Right cardiac atrium (tissue), 5 donors: ENCODE measurements at regions not wholly inside any gene's neighbourhood (a gene's known extent, or its start where the extent isn't known, plus 50 kb on each side); places are given as distances from the start of the nearest gene placed in this dataset.

ENCODE experiments used
- ATAC-seq, 2 donors: fragments of 200-7000 bp; cut with Tn5 transposase; one replicate each; pipeline versions ENCODE4 v1.8.0 to v1.9.1; 2020; ENCODE audit warnings: moderate library complexity in 2 of 2, mild to moderate bottlenecking in 1 of 2
- DNase-seq, 3 donors: peaks; one replicate each; pipeline ENCODE4 v3.0.0-alpha.2; 2020
- H3K27ac ChIP-seq: one replicate; pipeline ENCODE4 v1.5.1; 2013; ENCODE audit warnings: mild to moderate bottlenecking, low read length, control low read depth, moderate library complexity
- H3K27me3 ChIP-seq: one replicate; pipeline ENCODE4 v1.6.1; 2013; ENCODE audit not compliant: control insufficient read depth, insufficient read depth
- H3K4me1 ChIP-seq: one replicate; pipeline ENCODE4 v1.6.1; 2013; ENCODE audit warnings: low read length; ENCODE audit not compliant: control insufficient read depth, insufficient read depth
- H3K4me3 ChIP-seq: one replicate; pipeline ENCODE4 v1.5.1; 2013; ENCODE audit warnings: low read length, control low read depth
- H3K9me3 ChIP-seq: one replicate; pipeline ENCODE4 v1.6.1; 2013; ENCODE audit warnings: low read length; ENCODE audit not compliant: control insufficient read depth
- WGBS: extraction: QIAGEN DNeasy Blood & Tissue Kit; methylation state at CpG from one replicate; pipeline ENCODE4 v1.1.7; 2013; 5-methylcytosine and 5-hydroxymethylcytosine counted together
- intact Hi-C, 4 donors: fragments of 100-400 bp; cut with DNase I; formaldehyde crosslinking; loops; one replicate each; pipeline versions ENCODE4 v1.11.0 to v1.14.0; 2022 to 2023
- donor health status: healthy with polysubstance abuse.
- donor health status: DM: no; HTN: yes; CAD: no.
- donor health status: DM: no; HTN: no; CAD: no.
- donor health status: DM: no; HTN: yes; CAD: no; lungs with severe emphysema.
- donor health status: DM: yes; HTN: yes; CAD: no.

DNA sequence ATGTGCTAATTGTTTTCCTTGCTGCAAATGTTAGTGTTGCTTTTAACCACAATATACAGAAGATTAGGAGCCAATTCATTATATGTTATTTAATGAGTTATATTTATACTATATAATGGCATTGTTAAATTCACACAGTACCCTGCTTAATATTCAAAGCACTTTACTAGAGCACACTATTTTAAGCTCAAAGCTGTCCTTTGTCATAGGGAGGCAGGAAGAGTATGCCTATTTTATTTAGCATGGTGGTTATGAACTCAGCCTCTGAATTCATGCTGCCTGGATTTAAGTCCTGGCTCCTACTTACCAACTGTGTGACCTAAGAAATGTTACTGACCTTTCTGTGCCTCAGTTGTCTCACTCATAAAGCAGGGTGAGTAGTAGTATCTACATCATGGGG lies 80.5 kb downstream of the FASTKD2 start:
- Histone ChIP-seq H3K27ac (no peak overlapping the region), H3K4me3 (no peak overlapping the region), H3K27me3 (no peaks in the 10 kb centered on the region), H3K4me1 (no peaks in the 10 kb centered on the region), H3K9me3 (no peaks in the 10 kb centered on the region)
- ATAC-seq: peak in 1 of 2 donors; percentile 48
- no peak for DNase-seq
- intact Hi-C loops: no loop called here

DNA sequence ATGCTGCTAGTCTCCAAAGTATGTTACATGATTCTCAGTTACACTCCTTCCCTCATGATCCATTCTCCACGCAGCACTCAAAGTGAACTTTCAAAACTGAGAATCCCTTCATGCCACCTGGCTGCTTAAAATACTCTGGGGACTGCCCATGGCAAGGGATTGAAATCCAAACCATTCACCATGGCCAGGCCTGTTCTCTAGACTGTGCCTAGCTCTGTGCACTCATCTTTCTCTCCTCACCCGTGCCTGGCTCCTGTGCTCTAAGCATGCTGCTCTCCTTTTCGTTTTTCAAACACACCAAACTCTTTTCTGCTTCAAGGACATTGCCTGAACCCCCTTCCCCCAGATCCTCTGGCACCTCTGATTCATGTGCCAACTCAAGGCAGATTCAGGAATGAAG lies 80.9 kb downstream of the FASTKD2 start:
- no peaks in the 10 kb centered on the region for H3K9me3 ChIP-seq
- H3K27me3 ChIP-seq: no peaks in the 10 kb centered on the region
- WGBS: 78% methylated on average over 3 of the region's 3 CpGs
- no peak for ATAC-seq
- intact Hi-C loops: no loop called here
- no peak for DNase-seq
- H3K4me3 ChIP-seq: no peak overlapping the region
- no peak overlapping the region for H3K27ac ChIP-seq
- H3K4me1 ChIP-seq: no peaks in the 10 kb centered on the region

DNA sequence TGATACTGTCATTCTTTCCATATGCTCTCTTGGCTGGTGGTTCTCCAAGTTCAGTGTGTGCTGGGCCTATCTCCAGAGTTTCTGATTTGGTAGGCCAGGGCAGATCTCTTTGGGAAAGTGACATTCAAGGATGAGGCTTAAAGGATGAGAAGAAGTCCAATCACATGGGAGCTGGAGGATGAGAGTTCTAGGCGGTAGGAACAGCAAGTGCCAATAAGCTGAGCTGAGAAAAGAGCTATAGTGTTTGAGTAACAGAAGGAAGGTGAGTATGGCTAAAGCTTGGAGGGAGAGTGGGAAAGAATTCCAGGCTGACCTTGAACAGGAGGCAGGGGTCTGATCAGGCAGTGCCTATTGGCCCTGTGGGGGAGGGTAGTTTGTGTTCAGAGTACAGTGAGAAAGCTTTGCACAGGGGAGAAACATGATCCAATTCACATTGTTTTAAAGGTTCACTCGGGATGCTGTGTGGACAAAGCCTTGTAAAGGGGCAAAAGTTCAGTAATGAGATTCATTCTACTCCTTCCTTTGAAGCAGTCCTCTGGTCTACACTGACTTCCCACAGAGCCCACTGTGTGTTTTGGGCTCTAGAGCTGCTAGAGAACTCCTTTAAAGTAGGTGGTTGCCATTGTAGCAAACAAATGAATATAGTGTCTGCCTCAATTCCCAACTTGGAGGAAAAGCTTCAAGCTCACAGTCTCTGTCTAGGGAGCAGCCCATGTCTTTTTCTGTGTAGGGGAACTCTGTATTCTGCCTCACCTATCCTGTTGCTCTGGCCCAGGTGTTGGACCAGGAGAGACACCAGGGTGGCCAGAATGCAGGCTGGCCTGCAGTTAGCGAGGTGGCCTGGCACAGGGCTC lies 81.8 kb downstream of the FASTKD2 start:
- Histone ChIP-seq H3K4me3 (no peak overlapping the region), H3K4me1 (no peaks in the 10 kb centered on the region), H3K9me3 (no peaks in the 10 kb centered on the region), H3K27me3 (no peaks in the 10 kb centered on the region), H3K27ac (no peak overlapping the region)
- ATAC-seq (peak in 1 of 2 donors; percentile 27), DNase-seq (no peak)
- intact Hi-C loops: no loop called here
- 65% methylated on average over 3 of the region's 3 CpGs for WGBS

DNA sequence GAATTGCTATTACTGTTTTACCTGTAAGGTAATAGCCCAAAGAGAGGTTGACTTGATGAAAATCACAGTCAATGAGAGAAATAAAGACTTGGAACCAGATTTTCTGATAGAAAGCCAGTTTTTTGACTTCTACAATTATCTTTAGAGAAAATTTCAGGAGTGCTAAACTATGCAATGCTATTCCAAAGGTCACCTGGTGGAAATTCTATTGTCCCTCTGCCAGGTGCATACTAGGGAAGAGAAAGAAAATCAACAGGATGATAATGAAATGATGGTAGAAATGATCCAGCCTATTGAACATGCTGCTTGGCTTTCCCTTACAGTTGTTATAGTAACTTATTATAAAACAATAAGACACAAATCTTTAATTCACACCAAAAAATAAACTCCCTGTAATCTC lies 85.0 kb downstream of the FASTKD2 start:
- H3K4me1 ChIP-seq: no peaks in the 10 kb centered on the region
- no peak overlapping the region for H3K27ac ChIP-seq
- no peaks in the 10 kb centered on the region for H3K27me3 ChIP-seq
- no peak overlapping the region for H3K4me3 ChIP-seq
- intact Hi-C loops: no loop called here
- DNase-seq: no peak
- no peak for ATAC-seq
- H3K9me3 ChIP-seq: no peaks in the 10 kb centered on the region

DNA sequence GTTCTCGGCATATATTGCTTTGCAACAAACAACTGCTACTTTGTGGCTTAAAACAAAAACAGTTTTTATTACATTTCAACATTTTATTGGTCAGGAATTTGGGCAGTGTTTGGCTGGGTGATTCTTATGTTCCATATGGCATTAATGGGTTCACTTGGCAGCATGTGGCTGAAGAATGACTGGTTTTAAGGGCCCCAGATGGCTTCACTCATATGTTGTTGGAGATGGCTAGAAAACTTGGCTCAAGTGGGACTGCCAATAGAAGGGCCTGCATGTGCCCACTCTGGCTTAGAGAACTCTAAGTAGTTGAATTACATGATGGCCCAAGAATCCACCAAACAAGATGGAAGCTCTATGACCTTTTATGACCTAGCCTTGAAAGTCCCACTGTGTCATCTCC lies 86.1 kb downstream of the FASTKD2 start:
- no peak for DNase-seq
- H3K4me1 ChIP-seq: no peaks in the 10 kb centered on the region
- 96% methylated on average over 1 of the region's 1 CpG for WGBS
- H3K9me3 ChIP-seq: no peaks in the 10 kb centered on the region
- H3K4me3 ChIP-seq: no peak overlapping the region
- no peak for ATAC-seq
- intact Hi-C loops: no loop called here
- H3K27me3 ChIP-seq: no peaks in the 10 kb centered on the region
- no peak overlapping the region for H3K27ac ChIP-seq

DNA sequence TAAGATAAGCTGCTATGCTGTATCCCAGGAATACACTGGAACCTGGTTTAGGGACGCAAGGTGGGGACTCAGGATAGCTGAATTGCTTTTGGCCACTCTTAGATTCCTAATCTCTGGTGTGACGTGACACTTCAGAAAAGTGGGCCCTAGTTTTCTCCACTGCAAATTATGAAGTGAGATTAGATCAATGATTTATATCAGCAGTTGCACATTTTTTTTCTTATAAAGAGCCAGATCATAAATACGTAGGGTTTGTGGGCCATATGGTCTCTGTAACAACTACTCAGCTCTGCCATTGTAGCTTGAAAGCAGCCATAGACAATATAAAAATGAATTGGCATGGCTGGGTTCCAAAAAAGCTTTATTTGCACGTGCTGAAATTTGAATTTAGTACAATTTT lies 85.4 kb upstream of the CPO start:
- intact Hi-C loops: no loop called here
- H3K9me3 ChIP-seq: no peaks in the 10 kb centered on the region

DNA sequence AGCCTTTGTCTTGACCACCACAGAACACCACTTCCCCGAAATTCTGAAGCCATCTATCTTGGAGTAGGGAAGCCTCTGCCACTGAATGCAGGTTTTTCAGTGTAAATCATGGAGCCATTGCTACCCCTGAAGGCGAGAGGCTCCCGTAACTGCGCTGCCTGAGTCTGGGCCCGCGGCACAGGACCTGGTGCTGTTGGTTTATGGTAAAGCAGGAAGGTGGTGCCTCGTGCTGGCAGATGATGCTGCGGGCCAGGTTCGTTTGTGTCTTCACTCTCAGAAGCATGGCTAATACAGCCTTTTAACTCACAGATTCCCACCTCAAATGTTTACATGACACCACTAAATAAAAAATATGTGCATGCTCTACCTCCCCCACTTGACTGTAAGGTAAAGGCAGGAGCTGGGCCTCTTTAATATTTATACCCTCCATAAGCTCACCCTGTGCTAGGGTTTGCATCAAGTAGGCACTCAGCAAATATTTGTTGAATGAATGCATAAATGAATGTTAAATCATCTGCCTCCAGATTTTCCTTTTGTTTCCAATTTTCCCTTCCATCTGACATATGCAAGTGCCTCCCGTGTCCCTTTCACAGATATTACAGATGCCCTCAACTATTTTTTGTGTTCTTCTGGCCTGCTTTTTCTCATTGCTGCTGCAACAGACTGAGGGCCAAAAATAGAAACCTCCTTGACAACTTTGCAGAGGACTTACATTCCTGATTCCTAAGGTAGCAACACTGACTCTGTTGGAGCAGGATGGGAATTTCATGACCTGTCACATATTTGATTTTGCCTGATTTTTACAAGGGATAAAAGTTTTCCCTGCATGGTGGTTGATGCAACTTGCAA lies 83.5 kb upstream of the CPO start:
- Histone ChIP-seq H3K4me1 (no peaks in the 10 kb centered on the region), H3K4me3 (no peak overlapping the region), H3K9me3 (no peaks in the 10 kb centered on the region), H3K27ac (no peak overlapping the region), H3K27me3 (no peaks in the 10 kb centered on the region)
- intact Hi-C loops: no loop called here
- DNase-seq (no peak), ATAC-seq (no peak)
- WGBS: 77% methylated on average over 10 of the region's 10 CpGs

More for the DNA sequence above, 85.4 kb upstream of the CPO start:
- WGBS: 83% methylated on average over 4 of the region's 4 CpGs
- DNase-seq: no peak
- no peak overlapping the region for H3K4me3 ChIP-seq
- no peak for ATAC-seq
- no peaks in the 10 kb centered on the region for H3K4me1 ChIP-seq
- H3K27me3 ChIP-seq: no peaks in the 10 kb centered on the region
- H3K27ac ChIP-seq: no peak overlapping the region

DNA sequence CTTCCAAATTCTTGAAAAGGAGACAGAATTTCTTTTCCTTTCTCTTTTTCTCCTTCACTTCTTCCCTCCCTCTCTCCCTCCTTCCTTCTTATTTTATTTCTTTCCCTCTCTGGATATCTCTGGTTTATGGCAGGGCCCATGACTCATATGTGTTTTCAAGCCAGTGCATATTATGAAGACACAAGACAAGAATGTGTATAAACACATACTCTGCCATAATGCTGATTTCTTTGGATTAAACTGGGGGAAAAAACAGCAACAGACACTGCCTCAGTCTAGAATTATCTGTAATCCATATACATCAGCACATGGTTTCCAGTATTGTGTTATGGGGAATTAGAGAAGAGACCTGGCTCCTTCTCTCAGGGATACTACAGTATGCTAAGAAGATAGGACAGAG lies 82.8 kb upstream of the CPO start:
- no peak overlapping the region for H3K27ac ChIP-seq
- H3K9me3 ChIP-seq: no peaks in the 10 kb centered on the region
- DNase-seq: no peak
- no peaks in the 10 kb centered on the region for H3K4me1 ChIP-seq
- no peak overlapping the region for H3K4me3 ChIP-seq
- no peaks in the 10 kb centered on the region for H3K27me3 ChIP-seq
- no peak for ATAC-seq
- intact Hi-C loops: no loop called here

DNA sequence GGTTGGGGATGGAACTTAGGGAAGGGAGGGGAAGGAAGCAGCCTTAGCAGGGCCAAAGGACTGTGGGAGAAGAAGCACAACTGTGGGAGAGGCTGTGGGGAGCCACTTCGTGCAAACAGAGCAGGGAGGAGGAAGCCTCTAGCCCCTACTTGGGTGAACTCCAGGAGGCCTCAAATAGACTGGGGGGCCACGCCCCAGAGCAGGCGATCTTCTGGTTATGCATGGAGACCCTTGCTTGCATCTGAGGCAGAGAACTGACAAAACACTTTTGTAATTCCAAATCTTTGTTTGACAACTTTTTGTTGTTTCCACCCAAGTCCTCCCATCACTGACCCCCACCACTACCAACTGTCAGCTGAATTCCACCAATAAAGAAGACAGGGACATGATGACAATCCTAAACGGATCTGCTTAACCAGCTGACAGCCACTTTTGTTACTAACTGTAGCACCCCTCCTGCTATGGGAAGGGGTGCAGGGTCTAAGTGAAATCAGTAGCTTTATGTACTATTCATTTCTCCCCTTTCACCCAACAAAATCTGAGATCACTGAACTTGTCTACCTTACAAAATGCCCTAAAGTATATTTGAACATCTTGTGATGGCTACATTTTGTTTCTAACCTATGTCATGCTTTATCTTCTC lies 80.5 kb upstream of the CPO start:
- 62% methylated on average over 4 of the region's 4 CpGs for WGBS
- intact Hi-C loops: no loop called here
- no peak for DNase-seq
- no peak overlapping the region for H3K4me3 ChIP-seq
- peaks cover 1% of the 10 kb centered on the region for H3K4me1 ChIP-seq
- no peaks in the 10 kb centered on the region for H3K27me3 ChIP-seq
- ATAC-seq: no peak
- no peak overlapping the region for H3K27ac ChIP-seq
- no peaks in the 10 kb centered on the region for H3K9me3 ChIP-seq

DNA sequence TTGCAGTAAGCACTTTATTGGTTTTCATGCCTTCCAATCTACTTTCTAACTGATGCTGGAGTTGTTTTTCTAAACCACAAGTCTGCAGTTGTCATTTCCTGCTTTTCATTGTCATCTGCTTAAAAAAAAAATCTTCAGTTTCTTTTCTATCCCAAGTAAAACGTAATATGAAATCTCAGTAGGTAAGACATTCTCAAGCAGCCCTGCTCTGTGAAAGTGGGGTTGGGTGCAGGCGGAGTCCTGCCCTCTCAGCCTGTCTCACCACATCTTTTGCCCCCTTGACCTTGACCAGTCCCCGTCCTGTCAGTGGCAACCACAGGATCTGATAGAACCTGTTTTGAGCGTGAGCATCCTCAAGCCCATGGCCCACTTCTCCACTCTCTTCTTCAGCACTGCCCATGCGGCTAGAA lies 80.0 kb upstream of the CPO start:
- WGBS: 73% methylated on average over 5 of the region's 5 CpGs
- H3K9me3 ChIP-seq: no peaks in the 10 kb centered on the region
- H3K4me1 ChIP-seq: peaks cover 1% of the 10 kb centered on the region
- DNase-seq (no peak), ATAC-seq (no peak)
- intact Hi-C loops: no loop called here
- H3K4me3 ChIP-seq: no peak overlapping the region
- no peak overlapping the region for H3K27ac ChIP-seq
- no peaks in the 10 kb centered on the region for H3K27me3 ChIP-seq

DNA sequence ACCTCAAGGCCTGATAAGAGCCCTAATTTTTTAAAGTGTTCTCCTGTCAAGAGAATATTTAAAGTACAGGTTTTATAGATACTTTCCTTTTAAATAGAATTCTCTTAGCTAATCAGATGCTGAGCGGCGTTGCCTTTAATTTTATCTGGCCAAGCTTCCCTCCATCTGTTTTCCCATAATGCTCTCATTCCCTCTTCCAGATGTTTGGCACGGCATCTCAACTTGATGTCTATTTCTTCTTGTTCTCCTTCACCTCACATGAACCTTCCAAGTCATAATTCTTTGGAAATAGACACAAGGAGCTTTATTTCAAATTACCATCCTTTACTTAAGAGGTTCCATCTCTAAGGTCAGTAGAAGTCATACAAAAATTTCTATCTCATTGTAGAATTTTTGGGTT lies 76.1 kb upstream of the CPO start:
- ATAC-seq (no peak), DNase-seq (no peak)
- Histone ChIP-seq H3K4me1 (peaks cover 1% of the 10 kb centered on the region), H3K27ac (no peak overlapping the region), H3K27me3 (no peaks in the 10 kb centered on the region), H3K4me3 (no peak overlapping the region), H3K9me3 (no peaks in the 10 kb centered on the region)
- 47% methylated on average over 3 of the region's 3 CpGs for WGBS
- intact Hi-C loops: no loop called here
